IMR-90 (cell line): ENCODE measurements at regions not wholly inside any gene's neighbourhood (a gene's known extent, or its start where the extent isn't known, plus 50 kb on each side); places are given as distances from the start of the nearest gene placed in this dataset.

Experiments
- ATAC-seq: fragments of 200-7000 bp; cut with Tn5 transposase; 2 replicates; pipeline ENCODE4 v1.9.1; 2020; ENCODE audit warnings: low read depth, mild to moderate bottlenecking, moderate library complexity
- BruUV-seq: library from RNA; stranded (reverse); fragments of 400-500 nt; replicated peaks from 2 replicates; lab custom pipeline; 2021; lab: Mats Ljungman, UMichigan
- CTCF ChIA-PET: fragments of 300-600 bp; formaldehyde crosslinking; extraction: SDS; loops from one replicate; lab custom pipeline; 2021; ENCODE audit warnings: antibody characterized with exemption; lab: Yijun Ruan, JAX
- POLR2A ChIA-PET: fragments of 300-600 bp; sonication (Branson Sonifier 250); formaldehyde crosslinking; loops from one replicate; lab custom pipeline; 2022; ENCODE audit warnings: antibody characterized with exemption; ENCODE audit not compliant: unreplicated experiment; lab: Charles Lee
- DNase-seq: peaks from one replicate; pipeline ENCODE4 v3.0.0; 2013
- H2AFZ ChIP-seq: replicated peaks from 2 replicates; pipeline ENCODE3; 2013; ENCODE audit warnings: low read length, mild to moderate bottlenecking; ENCODE audit not compliant: poor library complexity
- H2AK5ac ChIP-seq: 2 replicates; pipeline ENCODE4 v1.6.1; 2013; ENCODE audit warnings: low read depth, low read length, inconsistent platforms
- H2AK9ac ChIP-seq: replicated peaks from 2 replicates; pipeline ENCODE3; 2013; ENCODE audit warnings: mild to moderate bottlenecking, low read depth, low read length, moderate library complexity; ENCODE audit not compliant: poor library complexity
- H2BK120ac ChIP-seq: 2 replicates; pipeline ENCODE4 v1.6.1; 2013; ENCODE audit warnings: low read depth, low read length, inconsistent platforms
- H2BK15ac ChIP-seq: 3 replicates; pipeline ENCODE4 v1.6.1; 2013; ENCODE audit warnings: low read depth, low read length, inconsistent platforms
- H2BK20ac ChIP-seq: 2 replicates; pipeline ENCODE4 v1.6.1; 2013; ENCODE audit warnings: low read depth, mild to moderate bottlenecking, inconsistent platforms, low read length, moderate library complexity
- H2BK5ac ChIP-seq: 2 replicates; pipeline ENCODE4 v1.6.1; 2013; ENCODE audit warnings: mild to moderate bottlenecking, low read depth, low read length, inconsistent platforms; ENCODE audit not compliant: poor library complexity, severe bottlenecking
- H3K14ac ChIP-seq: replicated peaks from 2 replicates; pipeline ENCODE4 v1.6.1; 2013; ENCODE audit warnings: low read depth, low read length, inconsistent platforms
- H3K18ac ChIP-seq: 2 replicates; pipeline ENCODE4 v1.6.1; 2013; ENCODE audit warnings: low read depth, low read length, control low read depth
- H3K23ac ChIP-seq: 2 replicates; pipeline ENCODE4 v1.6.1; 2013; ENCODE audit warnings: low read depth, low read length, inconsistent platforms
- H3K27ac ChIP-seq: 2 replicates; pipeline ENCODE4 v1.5.1; 2013; ENCODE audit warnings: mild to moderate bottlenecking, control low read depth, low read length; ENCODE audit not compliant: insufficient read depth
- H3K27me3 ChIP-seq: 2 replicates; pipeline ENCODE4 v1.6.1; 2013; ENCODE audit warnings: low read length; ENCODE audit not compliant: control insufficient read depth, insufficient read depth
- H3K36me3 ChIP-seq: 2 replicates; pipeline ENCODE4 v1.6.1; 2013; ENCODE audit warnings: low read length, mixed read lengths; ENCODE audit not compliant: control insufficient read depth, insufficient read depth
- H3K4ac ChIP-seq: 2 replicates; pipeline ENCODE4 v1.6.1; 2013; ENCODE audit warnings: low read depth, low read length, inconsistent platforms
- H3K4me1 ChIP-seq: 2 replicates; pipeline ENCODE4 v1.6.1; 2013; ENCODE audit warnings: low read length, mixed read lengths; ENCODE audit not compliant: control insufficient read depth, insufficient read depth
- H3K4me2 ChIP-seq: 2 replicates; pipeline ENCODE4 v1.6.1; 2013; ENCODE audit warnings: low read depth, mild to moderate bottlenecking, control low read depth, low read length, moderate library complexity
- H3K4me3 ChIP-seq: 2 replicates; pipeline ENCODE4 v1.5.1; 2013; ENCODE audit warnings: low read depth, mild to moderate bottlenecking, control low read depth, low read length, moderate library complexity; ENCODE audit not compliant: insufficient read depth
- H3K56ac ChIP-seq: 2 replicates; pipeline ENCODE4 v1.6.1; 2013; ENCODE audit warnings: low read length, inconsistent platforms; ENCODE audit not compliant: insufficient read depth; ENCODE audit errors: extremely low read depth
- H3K79me1 ChIP-seq, 2 experiments: 2 replicates each; pipeline ENCODE4 v1.6.1; 2013; ENCODE audit warnings: low read length in 2 of 2, inconsistent platforms in 1 of 2, low read depth in 1 of 2
- H3K9ac ChIP-seq: 2 replicates; pipeline ENCODE4 v1.6.1; 2013; ENCODE audit warnings: low read depth, low read length, control low read depth
- H3K9me1 ChIP-seq: 2 replicates; pipeline ENCODE4 v1.6.1; 2013; ENCODE audit warnings: low read length, inconsistent platforms; ENCODE audit not compliant: insufficient read depth
- H3K9me3 ChIP-seq: 2 replicates; pipeline ENCODE4 v1.6.1; 2013; ENCODE audit warnings: low read length; ENCODE audit not compliant: control insufficient read depth, insufficient read depth
- H4K20me1 ChIP-seq: 2 replicates; pipeline ENCODE4 v1.6.1; 2013; ENCODE audit warnings: low read length, inconsistent platforms; ENCODE audit not compliant: insufficient read depth
- H4K5ac ChIP-seq: 2 replicates; pipeline ENCODE4 v1.6.1; 2013; ENCODE audit warnings: mild to moderate bottlenecking, low read depth, low read length, control low read depth
- H4K8ac ChIP-seq, 2 experiments: 2 replicates each; pipeline ENCODE4 v1.6.1; 2013; ENCODE audit warnings: low read depth in 2 of 2, low read length in 2 of 2, control low read depth in 1 of 2, inconsistent platforms in 1 of 2
- H4K91ac ChIP-seq: 2 replicates; pipeline ENCODE4 v1.6.1; 2013; ENCODE audit warnings: low read depth, low read length, inconsistent platforms; ENCODE audit not compliant: insufficient read depth
- BHLHE40 ChIP-seq: fragments of 150-350 bp; IDR thresholded peaks from 2 replicates; pipeline ENCODE4 v1.6.1; 2016; ENCODE audit warnings: mild to moderate bottlenecking, low read depth, low read length
- MAFK ChIP-seq: IDR thresholded peaks from 2 replicates; pipeline ENCODE4 v1.6.1; 2012; ENCODE audit warnings: low read depth, low read length, improper control_type of control experiment
- MAZ ChIP-seq: IDR thresholded peaks from 2 replicates; pipeline ENCODE4 v1.6.1; 2012; ENCODE audit warnings: low read depth, mild to moderate bottlenecking, low read length, improper control_type of control experiment, moderate library complexity, borderline replicate concordance
- POLR2A ChIP-seq: IDR thresholded peaks from 2 replicates; pipeline ENCODE4 v1.6.1; 2012; ENCODE audit warnings: mild to moderate bottlenecking, low read depth, low read length
- RAD21 ChIP-seq: IDR thresholded peaks from 2 replicates; pipeline ENCODE4 v1.6.1; 2012; ENCODE audit warnings: low read length, improper control_type of control experiment
- RCOR1 ChIP-seq: IDR thresholded peaks from 2 replicates; pipeline ENCODE4 v1.6.1; 2012; ENCODE audit warnings: mild to moderate bottlenecking, low read length, improper control_type of control experiment; ENCODE audit not compliant: insufficient replicate concordance
- RFX5 ChIP-seq: IDR thresholded peaks from 2 replicates; pipeline ENCODE4 v1.8.0; 2012; ENCODE audit warnings: low read depth, mild to moderate bottlenecking, low read length, moderate library complexity
- WGBS, 2 experiments: methylation state at CpG; one replicate each; pipeline versions ENCODE4 v1.1.5 to v1.1.7; 2013; ENCODE audit warnings: missing lambda C conversion rate in 2 of 2; ENCODE audit not compliant: insufficient read length in 1 of 2; ENCODE audit errors: extremely low coverage in 2 of 2; 5-methylcytosine and 5-hydroxymethylcytosine counted together
- dilution Hi-C: fragments of 300-500 bp; cut with HindIII; formaldehyde crosslinking; loops from one replicate; pipeline ENCODE4 v1.14.3; 2018; ENCODE audit warnings: low sequenced_read_pairs; ENCODE audit not compliant: unreplicated experiment
- in situ Hi-C: fragments of 300-500 bp; cut with MboI; formaldehyde crosslinking; loops from 3 replicates; pipeline ENCODE4 v1.14.3; 2019; ENCODE audit warnings: low sequenced_read_pairs, inconsistent platforms, mixed read lengths
- intact Hi-C: fragments of 100-400 bp; cut with micrococcal nuclease; formaldehyde crosslinking; loops from 2 replicates; pipeline ENCODE4 v1.10.0; 2022
- TF ChIP-seq, protein P1 (sequence below): fragments of 150-350 bp; IDR thresholded peaks from 2 replicates; pipeline ENCODE4 v1.6.1; 2017; ENCODE audit warnings: mild to moderate bottlenecking, antibody characterized with exemption, low read length, low read depth
- TF ChIP-seq, protein P2 (sequence below): conservative IDR thresholded peaks from 2 replicates; pipeline ENCODE4 v1.5.1; 2012; ENCODE audit warnings: mild to moderate bottlenecking, low read depth, low read length, improper control_type of control experiment
- TF ChIP-seq, protein P3 (sequence below): fragments of 150-350 bp; IDR thresholded peaks from 2 replicates; pipeline ENCODE4 v1.6.1; 2016; ENCODE audit warnings: low read depth, mild to moderate bottlenecking, low read length, moderate library complexity, borderline replicate concordance

DNA sequence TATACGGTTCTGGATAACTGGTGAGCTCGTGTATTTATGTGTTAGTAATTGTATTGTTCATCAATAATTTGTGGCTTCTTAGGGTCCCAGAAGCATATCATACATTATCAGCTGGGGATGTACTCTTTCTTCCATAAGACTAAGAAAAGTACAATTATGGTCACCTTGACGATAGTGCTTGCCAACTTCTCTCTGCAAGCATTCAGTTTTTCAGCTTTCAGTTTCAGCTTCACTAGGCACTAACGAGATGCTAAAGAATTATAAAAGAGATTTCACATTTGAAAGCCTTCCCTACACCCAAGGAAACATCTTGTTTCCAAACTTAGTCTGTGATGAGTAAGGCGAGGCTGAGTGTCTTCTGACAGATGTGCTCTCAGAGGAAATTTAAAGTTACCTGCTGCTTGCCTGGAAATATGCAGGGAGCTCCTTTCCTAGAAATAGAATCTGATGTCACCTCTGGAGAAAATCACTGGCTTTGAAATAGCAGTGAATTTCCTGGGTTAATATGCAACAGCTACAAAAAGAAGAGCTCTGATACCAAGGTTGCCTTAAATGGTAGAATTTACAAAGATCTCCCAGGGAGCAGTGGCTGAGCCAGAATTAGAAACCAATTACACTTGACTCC is 1419.9 kb upstream of the TMEM132C start:
- no peak overlapping the region for H4K5ac ChIP-seq

More for the DNA sequence above, 1419.9 kb upstream of the TMEM132C start:
- Histone ChIP-seq H3K18ac (no peak overlapping the region), H2AFZ (no peak overlapping the region), H3K14ac (no peak overlapping the region), H4K20me1 (no peaks in the 10 kb centered on the region), H3K9me3 (peaks cover 19% of the 10 kb centered on the region), H3K36me3 (no peaks in the 10 kb centered on the region), H3K27me3 (no peaks in the 10 kb centered on the region), H4K91ac (no peak overlapping the region), H2AK9ac (no peak overlapping the region), H2BK5ac (no peak overlapping the region), H3K4ac (no peak overlapping the region), H3K4me1 (no peaks in the 10 kb centered on the region), H2BK120ac (no peak overlapping the region), H2BK15ac (no peak overlapping the region), H3K56ac (no peak overlapping the region), H3K4me2 (no peak overlapping the region), H3K79me1 (no peaks in the 10 kb centered on the region), H3K9me1 (no peaks in the 10 kb centered on the region), H2AK5ac (no peak overlapping the region), H4K8ac (no peak overlapping the region), H3K9ac (no peak overlapping the region), H2BK20ac (no peak overlapping the region), H3K4me3 (no peak overlapping the region), H3K27ac (no peak overlapping the region), H3K23ac (no peak overlapping the region)
- ChIA-PET CTCF (no interaction called here), POLR2A (no interaction called here)
- in situ Hi-C loops (no loop called here), dilution Hi-C loops (no loop called here), intact Hi-C loops (no loop called here)
- WGBS, 2 experiments: no CpG with 5 or more reads among the region's 5 CpGs
- BruUV-seq: no TSS peak
- TF ChIP-seq, protein P1, sequence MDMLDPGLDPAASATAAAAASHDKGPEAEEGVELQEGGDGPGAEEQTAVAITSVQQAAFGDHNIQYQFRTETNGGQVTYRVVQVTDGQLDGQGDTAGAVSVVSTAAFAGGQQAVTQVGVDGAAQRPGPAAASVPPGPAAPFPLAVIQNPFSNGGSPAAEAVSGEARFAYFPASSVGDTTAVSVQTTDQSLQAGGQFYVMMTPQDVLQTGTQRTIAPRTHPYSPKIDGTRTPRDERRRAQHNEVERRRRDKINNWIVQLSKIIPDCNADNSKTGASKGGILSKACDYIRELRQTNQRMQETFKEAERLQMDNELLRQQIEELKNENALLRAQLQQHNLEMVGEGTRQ: no peak
- no peak for TF ChIP-seq RCOR1
- no peak for TF ChIP-seq RAD21
- no peak for TF ChIP-seq POLR2A
- no peak for TF ChIP-seq BHLHE40
- no peak for TF ChIP-seq MAFK
- TF ChIP-seq MAZ: no peak
- TF ChIP-seq, protein P2, sequence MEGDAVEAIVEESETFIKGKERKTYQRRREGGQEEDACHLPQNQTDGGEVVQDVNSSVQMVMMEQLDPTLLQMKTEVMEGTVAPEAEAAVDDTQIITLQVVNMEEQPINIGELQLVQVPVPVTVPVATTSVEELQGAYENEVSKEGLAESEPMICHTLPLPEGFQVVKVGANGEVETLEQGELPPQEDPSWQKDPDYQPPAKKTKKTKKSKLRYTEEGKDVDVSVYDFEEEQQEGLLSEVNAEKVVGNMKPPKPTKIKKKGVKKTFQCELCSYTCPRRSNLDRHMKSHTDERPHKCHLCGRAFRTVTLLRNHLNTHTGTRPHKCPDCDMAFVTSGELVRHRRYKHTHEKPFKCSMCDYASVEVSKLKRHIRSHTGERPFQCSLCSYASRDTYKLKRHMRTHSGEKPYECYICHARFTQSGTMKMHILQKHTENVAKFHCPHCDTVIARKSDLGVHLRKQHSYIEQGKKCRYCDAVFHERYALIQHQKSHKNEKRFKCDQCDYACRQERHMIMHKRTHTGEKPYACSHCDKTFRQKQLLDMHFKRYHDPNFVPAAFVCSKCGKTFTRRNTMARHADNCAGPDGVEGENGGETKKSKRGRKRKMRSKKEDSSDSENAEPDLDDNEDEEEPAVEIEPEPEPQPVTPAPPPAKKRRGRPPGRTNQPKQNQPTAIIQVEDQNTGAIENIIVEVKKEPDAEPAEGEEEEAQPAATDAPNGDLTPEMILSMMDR: no peak
- TF ChIP-seq, protein P3, sequence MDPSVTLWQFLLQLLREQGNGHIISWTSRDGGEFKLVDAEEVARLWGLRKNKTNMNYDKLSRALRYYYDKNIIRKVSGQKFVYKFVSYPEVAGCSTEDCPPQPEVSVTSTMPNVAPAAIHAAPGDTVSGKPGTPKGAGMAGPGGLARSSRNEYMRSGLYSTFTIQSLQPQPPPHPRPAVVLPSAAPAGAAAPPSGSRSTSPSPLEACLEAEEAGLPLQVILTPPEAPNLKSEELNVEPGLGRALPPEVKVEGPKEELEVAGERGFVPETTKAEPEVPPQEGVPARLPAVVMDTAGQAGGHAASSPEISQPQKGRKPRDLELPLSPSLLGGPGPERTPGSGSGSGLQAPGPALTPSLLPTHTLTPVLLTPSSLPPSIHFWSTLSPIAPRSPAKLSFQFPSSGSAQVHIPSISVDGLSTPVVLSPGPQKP: no peak
- TF ChIP-seq RFX5: no peak
- DNase-seq (no peak), ATAC-seq (no peak)
